SK-N-SH (cell line): ENCODE measurements at regions not wholly inside any gene's neighbourhood (a gene's known extent, or its start where the extent isn't known, plus 50 kb on each side); places are given as distances from the start of the nearest gene placed in this dataset.

Source experiments
- CTCF ChIA-PET: fragments of 300-600, 350-600 bp; formaldehyde crosslinking; extraction: SDS; loops from one replicate; lab custom pipeline; 2021; lab: Yijun Ruan, JAX
- POLR2A ChIA-PET: fragments of 350-600 bp; sonication (Branson Sonifier 250); formaldehyde crosslinking; extraction: SDS; loops from one replicate; lab custom pipeline; 2020; ENCODE audit warnings: antibody characterized with exemption, inconsistent platforms; lab: Yijun Ruan, JAX
- DNase-seq: peaks from one replicate; pipeline ENCODE4 v3.0.0; 2012
- H2AFZ ChIP-seq: fragments of 200-600 bp; sonication (generic); 2 replicates; pipeline ENCODE4 v1.8.1; 2016; ENCODE audit warnings: antibody characterized with exemption, mild to moderate bottlenecking, low read depth
- H3F3A ChIP-seq: fragments of 200-600 bp; sonication (generic); replicated peaks from 2 replicates; pipeline ENCODE3; 2016; ENCODE audit warnings: antibody characterized with exemption, mild to moderate bottlenecking; ENCODE audit not compliant: insufficient read depth
- H3K27ac ChIP-seq, 2 experiments: fragments of 200-500 bp in 1 of 2; fragments of 200-600 bp in 1 of 2; sonication (Bioruptor generic) in 1 of 2; sonication (generic), shearing (Covaris generic) in 1 of 2; 2 replicates each; pipeline versions ENCODE4 v1.5.1 to v1.6.1; 2014 to 2016; ENCODE audit warnings: low read depth in 2 of 2, inconsistent platforms in 1 of 2, low read length in 1 of 2, mild to moderate bottlenecking in 1 of 2, mixed read lengths in 1 of 2
- H3K27me3 ChIP-seq: fragments of 200-600 bp; sonication (generic), shearing (Covaris generic); 2 replicates; pipeline ENCODE4 v1.6.1; 2016; ENCODE audit warnings: mixed run types; ENCODE audit not compliant: insufficient read depth
- H3K36me3 ChIP-seq, 2 experiments: fragments of 200-500 bp in 1 of 2; fragments of 200-600 bp in 1 of 2; sonication (Bioruptor generic) in 1 of 2; sonication (generic) in 1 of 2; replicated peaks in 1 of 2; 2 replicates each; pipeline versions ENCODE3 to v1.5.1; 2014 to 2016; ENCODE audit warnings: low read length in 1 of 2, mild to moderate bottlenecking in 1 of 2; ENCODE audit not compliant: insufficient read depth in 2 of 2, control insufficient read depth in 1 of 2
- H3K4me1 ChIP-seq, 2 experiments: fragments of 200-500 bp in 1 of 2; fragments of 200-600 bp in 1 of 2; sonication (Bioruptor generic) in 1 of 2; sonication (generic), shearing (Covaris generic) in 1 of 2; 2 replicates each; pipeline versions ENCODE4 v1.5.1 to v1.6.1; 2014 to 2016; ENCODE audit warnings: low read depth in 1 of 2, low read length in 1 of 2, mixed run types in 1 of 2; ENCODE audit not compliant: insufficient read depth in 2 of 2, control insufficient read depth in 1 of 2
- H3K4me2 ChIP-seq: fragments of 200-600 bp; sonication (generic), shearing (Covaris generic); 2 replicates; pipeline ENCODE4 v1.6.1; 2017; ENCODE audit warnings: mixed run types
- H3K4me3 ChIP-seq, 2 experiments: fragments of 200-500 bp in 1 of 2; fragments of 200-600 bp in 1 of 2; sonication (Bioruptor generic) in 1 of 2; sonication (generic), shearing (Covaris generic) in 1 of 2; 2 replicates each; pipeline versions ENCODE4 v1.5.1 to v1.8.1; 2014 to 2016; ENCODE audit warnings: low read depth in 2 of 2, inconsistent platforms in 1 of 2, low read length in 1 of 2, mild to moderate bottlenecking in 1 of 2, mixed read lengths in 1 of 2, moderate library complexity in 1 of 2
- H3K79me2 ChIP-seq: fragments of 200-600 bp; sonication (generic); 2 replicates; pipeline ENCODE4 v1.8.1; 2017; ENCODE audit warnings: mild to moderate bottlenecking; ENCODE audit not compliant: insufficient read depth
- H3K9ac ChIP-seq: fragments of 200-600 bp; sonication (generic); 2 replicates; pipeline ENCODE4 v1.6.1; 2017; ENCODE audit warnings: mixed run types
- H3K9me2 ChIP-seq: fragments of 200-600 bp; sonication (generic); 2 replicates; pipeline ENCODE4 v1.6.1; 2017; ENCODE audit warnings: mixed run types
- H3K9me3 ChIP-seq: fragments of 200-600 bp; sonication (generic); 2 replicates; pipeline ENCODE4 v1.6.1; 2017; ENCODE audit warnings: mixed run types, mild to moderate bottlenecking, moderate library complexity
- H4K20me1 ChIP-seq: fragments of 200-600 bp; sonication (generic); 2 replicates; pipeline ENCODE4 v1.6.1; 2017; ENCODE audit warnings: mild to moderate bottlenecking, mixed run types; ENCODE audit not compliant: insufficient read depth
- CHD2 ChIP-seq: fragments of 150-350 bp; IDR thresholded peaks from 2 replicates; pipeline ENCODE4 v1.6.1; 2018; ENCODE audit warnings: low read length; ENCODE audit not compliant: partially characterized antibody
- ELF1 ChIP-seq: IDR thresholded peaks from 2 replicates; pipeline ENCODE4 v1.4.0; 2012
- EP300 ChIP-seq, 2 experiments: IDR thresholded peaks; 2 replicates each; pipeline versions ENCODE4 v1.4.0 to v1.6.1; 2012; ENCODE audit warnings: borderline replicate concordance in 1 of 2, low read depth in 1 of 2, low read length in 1 of 2
- FOXJ3 ChIP-seq: sonication (generic); formaldehyde crosslinking; IDR thresholded peaks from 2 replicates; pipeline ENCODE4 v1.5.1; 2020; ENCODE audit warnings: mild to moderate bottlenecking, missing genetic modification reagents
- GABPA ChIP-seq: IDR thresholded peaks from 2 replicates; pipeline ENCODE4 v1.4.0; 2012; ENCODE audit warnings: low read depth, mild to moderate bottlenecking
- GATA2 ChIP-seq: sonication (generic); formaldehyde crosslinking; IDR thresholded peaks from 2 replicates; pipeline ENCODE4 v1.5.0; 2020; ENCODE audit warnings: mild to moderate bottlenecking, missing genetic modification reagents
- JUND ChIP-seq: IDR thresholded peaks from 2 replicates; pipeline ENCODE4 v1.4.0; 2012
- MEF2A ChIP-seq: IDR thresholded peaks from 2 replicates; pipeline ENCODE4 v1.4.0; 2012; ENCODE audit warnings: low read depth, borderline replicate concordance
- NFIC ChIP-seq: IDR thresholded peaks from 2 replicates; pipeline ENCODE4 v1.4.0; 2012; ENCODE audit warnings: borderline replicate concordance
- NRF1 ChIP-seq: IDR thresholded peaks from 2 replicates; pipeline ENCODE4 v1.6.1; 2012; ENCODE audit warnings: low read depth, mild to moderate bottlenecking, low read length
- RXRA ChIP-seq: IDR thresholded peaks from 2 replicates; pipeline ENCODE4 v1.4.0; 2012; ENCODE audit warnings: low read depth, mild to moderate bottlenecking, borderline replicate concordance
- SMC3 ChIP-seq: IDR thresholded peaks from 2 replicates; pipeline ENCODE4 v1.6.1; 2012; ENCODE audit warnings: low read depth, low read length, improper control_type of control experiment
- TAF1 ChIP-seq: IDR thresholded peaks from 2 replicates; pipeline ENCODE4 v1.6.1; 2012; ENCODE audit warnings: low read depth, mild to moderate bottlenecking, low read length, moderate library complexity, borderline replicate concordance
- ZBTB33 ChIP-seq: IDR thresholded peaks from 2 replicates; pipeline ENCODE4 v1.4.0; 2012; ENCODE audit warnings: low read depth, borderline replicate concordance
- WGBS: methylation state at CpG from one replicate; pipeline ENCODE4 v1.1.6; 2017; ENCODE audit warnings: low lambda C conversion rate; 5-methylcytosine and 5-hydroxymethylcytosine counted together
- TF ChIP-seq, protein P1 (sequence below): fragments of 150-350 bp; IDR thresholded peaks from 2 replicates; pipeline ENCODE4 v1.6.1; 2017; ENCODE audit warnings: antibody characterized with exemption, low read length, low read depth, borderline replicate concordance
- TF ChIP-seq, protein P2 (sequence below): fragments of 200-600 bp; sonication (generic); IDR thresholded peaks from 2 replicates; pipeline ENCODE4 v1.6.1; 2017; ENCODE audit warnings: antibody characterized with exemption, mild to moderate bottlenecking, moderate library complexity

- Histone ChIP-seq H3K4me3 (no peak overlapping the region), H3K9ac (no peak overlapping the region), H3K4me2 (no peak overlapping the region)
These were observed 56.7 kb upstream of the MSTN start for GRCh38 chr2:190119257-190119656.

DNA sequence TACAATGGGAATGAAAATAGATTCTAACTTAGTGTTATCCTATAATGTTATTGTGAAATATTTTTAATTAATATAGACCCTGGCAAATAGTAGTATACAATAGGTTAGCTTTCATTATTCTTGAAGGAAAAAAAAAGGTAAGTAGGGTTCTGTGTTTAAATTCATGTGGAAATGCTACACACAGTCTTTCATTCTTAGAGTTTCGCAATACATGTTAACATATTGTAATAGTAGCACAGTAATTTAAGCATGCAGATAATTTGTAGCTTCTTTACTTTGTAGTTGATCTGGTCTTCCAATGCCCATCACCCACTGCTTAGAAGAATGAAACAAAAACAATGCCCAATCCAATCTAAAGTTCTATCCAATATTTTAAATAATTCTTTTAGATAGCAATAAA, 54.8 kb upstream of the MSTN start:
- Histone ChIP-seq H3K9me2 (no peaks in the 10 kb centered on the region), H3F3A (no peaks in the 10 kb centered on the region), H3K4me3 (no peak overlapping the region), H4K20me1 (no peaks in the 10 kb centered on the region), H3K4me2 (no peak overlapping the region), H3K79me2 (no peaks in the 10 kb centered on the region), H2AFZ (no peak overlapping the region), H3K4me1 (no peaks in the 10 kb centered on the region), H3K36me3 (no peaks in the 10 kb centered on the region), H3K27ac (no peak overlapping the region), H3K27me3 (no peaks in the 10 kb centered on the region), H3K9ac (no peak overlapping the region)
- DNase-seq, result no peak
- POLR2A ChIA-PET, result no interaction called here
- TF ChIP-seq FOXJ3 (CRISPR knock-in tag), result no peak
- TF ChIP-seq GATA2, result no peak
- TF ChIP-seq, protein P1, sequence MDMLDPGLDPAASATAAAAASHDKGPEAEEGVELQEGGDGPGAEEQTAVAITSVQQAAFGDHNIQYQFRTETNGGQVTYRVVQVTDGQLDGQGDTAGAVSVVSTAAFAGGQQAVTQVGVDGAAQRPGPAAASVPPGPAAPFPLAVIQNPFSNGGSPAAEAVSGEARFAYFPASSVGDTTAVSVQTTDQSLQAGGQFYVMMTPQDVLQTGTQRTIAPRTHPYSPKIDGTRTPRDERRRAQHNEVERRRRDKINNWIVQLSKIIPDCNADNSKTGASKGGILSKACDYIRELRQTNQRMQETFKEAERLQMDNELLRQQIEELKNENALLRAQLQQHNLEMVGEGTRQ, result no peak
- no peak for TF ChIP-seq RXRA
- TF ChIP-seq, all 33 proteins: peak for 0
- no peaks in the 10 kb centered on the region for H3K9me3 ChIP-seq
- 93% methylated on average over 1 of the region's 1 CpG for WGBS
- CTCF ChIA-PET, result interaction anchor here (1.7 kb wide), 1 partner anchor 28 kb away, joined by 8 read pairs; no protein-coding TSS in a partner anchor

More at GRCh38 chr2:190119257-190119656, 56.7 kb upstream of the MSTN start:
- H3K27me3 ChIP-seq, result no peaks in the 10 kb centered on the region
- POLR2A ChIA-PET, result no interaction called here
- no peak for DNase-seq
- no peak overlapping the region for H2AFZ ChIP-seq
- H3F3A ChIP-seq, result no peaks in the 10 kb centered on the region
- no peaks in the 10 kb centered on the region for H3K9me2 ChIP-seq
- CTCF ChIA-PET, result interaction anchor here (5.0 kb wide), 1 partner anchor 30 kb away, joined by 38 read pairs; no protein-coding TSS in a partner anchor
- 89% methylated on average over 14 of the region's 14 CpGs for WGBS
- H3K27ac ChIP-seq, result no peak overlapping the region
- no peak for TF ChIP-seq EP300 (IDR thresholded peaks at IDR 0.05; ENCODE audit: borderline replicate concordance in 1 of 2, low read depth in 1 of 2, low read length in 1 of 2)
- no peaks in the 10 kb centered on the region for H3K9me3 ChIP-seq
- no peaks in the 10 kb centered on the region for H3K36me3 ChIP-seq
- no peaks in the 10 kb centered on the region for H3K4me1 ChIP-seq
- no peaks in the 10 kb centered on the region for H3K79me2 ChIP-seq
- H4K20me1 ChIP-seq, result no peaks in the 10 kb centered on the region

DNA sequence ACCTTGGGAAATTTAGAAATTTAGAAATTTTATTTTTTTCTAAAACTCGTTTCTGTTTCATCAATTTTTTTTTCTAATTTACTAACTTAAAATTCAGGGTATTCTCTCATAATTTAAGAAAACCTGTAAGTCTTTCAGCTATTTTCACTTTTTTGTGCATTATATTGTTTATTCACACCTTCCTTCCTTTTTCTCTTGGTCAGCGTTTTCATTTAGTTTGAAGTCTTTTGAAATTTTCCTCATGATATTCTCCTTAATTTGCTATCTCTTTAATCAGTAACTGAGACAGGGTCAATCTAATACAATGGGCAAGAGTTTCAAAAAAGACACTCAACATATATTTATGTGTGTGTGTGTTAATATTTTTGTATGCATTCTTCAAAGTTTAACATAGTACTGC, 50.5 kb upstream of the MSTN start:
- Histone ChIP-seq H4K20me1 (no peaks in the 10 kb centered on the region), H3K27me3 (no peaks in the 10 kb centered on the region), H3K9ac (no peak overlapping the region), H3K27ac (no peak overlapping the region), H3K4me1 (0 out of 4 replicates have a peak, but pooled peaks cover 0 to 7% of the 10 kb centered on the region in 2 experiments), H3K9me3 (no peaks in the 10 kb centered on the region), H3K9me2 (no peaks in the 10 kb centered on the region), H3K36me3 (no peaks in the 10 kb centered on the region), H3K4me2 (no peak overlapping the region), H2AFZ (no peak overlapping the region), H3K79me2 (no peaks in the 10 kb centered on the region), H3F3A (no peaks in the 10 kb centered on the region), H3K4me3 (no peak overlapping the region)
- no peak for DNase-seq
- ChIA-PET POLR2A (no interaction called here), CTCF (interaction anchor here (1.8 kb wide), 1 partner anchor 24 kb away, joined by 5 read pairs; no protein-coding TSS in a partner anchor)
- 72% methylated on average over 2 of the region's 2 CpGs for WGBS
- TF ChIP-seq, protein P1, result no peak
- TF ChIP-seq ZBTB33, result no peak
- TF ChIP-seq GABPA, result no peak
- no peak for TF ChIP-seq SMC3
- no peak for TF ChIP-seq CHD2
- TF ChIP-seq, protein P2, sequence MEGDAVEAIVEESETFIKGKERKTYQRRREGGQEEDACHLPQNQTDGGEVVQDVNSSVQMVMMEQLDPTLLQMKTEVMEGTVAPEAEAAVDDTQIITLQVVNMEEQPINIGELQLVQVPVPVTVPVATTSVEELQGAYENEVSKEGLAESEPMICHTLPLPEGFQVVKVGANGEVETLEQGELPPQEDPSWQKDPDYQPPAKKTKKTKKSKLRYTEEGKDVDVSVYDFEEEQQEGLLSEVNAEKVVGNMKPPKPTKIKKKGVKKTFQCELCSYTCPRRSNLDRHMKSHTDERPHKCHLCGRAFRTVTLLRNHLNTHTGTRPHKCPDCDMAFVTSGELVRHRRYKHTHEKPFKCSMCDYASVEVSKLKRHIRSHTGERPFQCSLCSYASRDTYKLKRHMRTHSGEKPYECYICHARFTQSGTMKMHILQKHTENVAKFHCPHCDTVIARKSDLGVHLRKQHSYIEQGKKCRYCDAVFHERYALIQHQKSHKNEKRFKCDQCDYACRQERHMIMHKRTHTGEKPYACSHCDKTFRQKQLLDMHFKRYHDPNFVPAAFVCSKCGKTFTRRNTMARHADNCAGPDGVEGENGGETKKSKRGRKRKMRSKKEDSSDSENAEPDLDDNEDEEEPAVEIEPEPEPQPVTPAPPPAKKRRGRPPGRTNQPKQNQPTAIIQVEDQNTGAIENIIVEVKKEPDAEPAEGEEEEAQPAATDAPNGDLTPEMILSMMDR, result no peak
- TF ChIP-seq NFIC, result no peak
- no peak for TF ChIP-seq TAF1
- TF ChIP-seq MEF2A, result no peak
- TF ChIP-seq NRF1, result no peak
- no peak for TF ChIP-seq ELF1
- no peak for TF ChIP-seq JUND
